HG03135 (cell line): ENCODE measurements at regions not wholly inside any gene's neighbourhood (a gene's known extent, or its start where the extent isn't known, plus 50 kb on each side); places are given as distances from the start of the nearest gene placed in this dataset.
"Not testable (repeated sequence)": the region's sequence is repeated elsewhere in the genome, so short reads cannot be mapped to it uniquely, and the experiment has no call there.

ENCODE experiments used
- ATAC-seq: cut with Tn5 transposase; IDR thresholded peaks from one replicate; pipeline ENCODE4 v1.9.1; 2021; ENCODE audit warnings: mild to moderate bottlenecking, moderate library complexity; ENCODE audit not compliant: unreplicated experiment

GRCh38 chr9:30299126-30299780 is 2085.2 kb upstream of the ACO1 start:
- ATAC-seq = no peak

GRCh38 chr9:30301271-30301963 is 2083.0 kb upstream of the ACO1 start:
- no peak for ATAC-seq

- no peak for ATAC-seq
Observed at GRCh38 chr9:30310711-30311110, 2073.7 kb upstream of the ACO1 start.

GRCh38 chr9:30329431-30329830 is 2055.0 kb upstream of the ACO1 start:
- no peak for ATAC-seq

GRCh38 chr9:30348904-30349303 is 2035.5 kb upstream of the ACO1 start:
- no peak for ATAC-seq

- ATAC-seq = no peak
Observed at GRCh38 chr9:30349526-30350513, 2034.6 kb upstream of the ACO1 start.

- no peak for ATAC-seq
Observed at GRCh38 chr9:30356221-30356620, 2028.2 kb upstream of the ACO1 start.

GRCh38 chr9:30362373-30362772 is 2022.1 kb upstream of the ACO1 start:
- ATAC-seq = no peak

- ATAC-seq = not testable (repeated sequence)
Observed at GRCh38 chr9:30366140-30366539, 2018.3 kb upstream of the ACO1 start.

GRCh38 chr9:30382271-30382670 is 2002.2 kb upstream of the ACO1 start:
- no peak for ATAC-seq

GRCh38 chr9:30410273-30410672 is 1974.2 kb upstream of the ACO1 start:
- ATAC-seq = no peak

GRCh38 chr9:30411571-30411970 is 1972.9 kb upstream of the ACO1 start:
- ATAC-seq = no peak

GRCh38 chr9:30459156-30459555 is 1925.3 kb upstream of the ACO1 start:
- no peak for ATAC-seq

- ATAC-seq = no peak
Observed at GRCh38 chr9:30476826-30477225, 1907.6 kb upstream of the ACO1 start.

GRCh38 chr9:30478684-30479083 is 1905.8 kb upstream of the ACO1 start:
- no peak for ATAC-seq

- no peak for ATAC-seq
Observed at GRCh38 chr9:30482499-30482898, 1901.9 kb upstream of the ACO1 start.

GRCh38 chr9:30484690-30485089 is 1899.8 kb upstream of the ACO1 start:
- no peak for ATAC-seq

GRCh38 chr9:30504502-30504905 is 1879.9 kb upstream of the ACO1 start:
- ATAC-seq = no peak

- ATAC-seq = no peak
Observed at GRCh38 chr9:30505311-30505710, 1879.1 kb upstream of the ACO1 start.

- ATAC-seq = no peak
Observed at GRCh38 chr9:30506749-30507148, 1877.7 kb upstream of the ACO1 start.

- no peak for ATAC-seq
Observed at GRCh38 chr9:30507166-30507565, 1877.3 kb upstream of the ACO1 start.

- no peak for ATAC-seq
Observed at GRCh38 chr9:30511666-30512065, 1872.8 kb upstream of the ACO1 start.
